NCI-H146 treated with DMSO at 0.1 percent for 48 hours (cell line): ENCODE measurements at regions not wholly inside any gene's neighbourhood (a gene's known extent, or its start where the extent isn't known, plus 50 kb on each side); places are given as distances from the start of the nearest gene placed in this dataset.

Experiments
- DNase-seq: peaks from one replicate; lab custom pipeline; 2025; ENCODE audit not compliant: unreplicated experiment; lab: John Stamatoyannopoulos, UW

- no peak for DNase-seq
Measured at GRCh38 chr16:86925067-86925791, 346.9 kb downstream of the FOXL1 start.

- no peak for DNase-seq
Measured at GRCh38 chr16:86926181-86927094, 348.1 kb downstream of the FOXL1 start.

- DNase-seq, result no peak
Measured at GRCh38 chr16:86927699-86928098, 349.4 kb downstream of the FOXL1 start.

GRCh38 chr16:86928523-86929011, 350.2 kb downstream of the FOXL1 start:
- DNase-seq, result no peak

- DNase-seq, result no peak
Measured at GRCh38 chr16:86929057-86929871, 350.9 kb downstream of the FOXL1 start.

GRCh38 chr16:86930001-86930400, 351.7 kb downstream of the FOXL1 start:
- DNase-seq, result no peak

GRCh38 chr16:86930663-86931373, 352.5 kb downstream of the FOXL1 start:
- no peak for DNase-seq

- no peak for DNase-seq
Measured at GRCh38 chr16:86931410-86931941, 353.1 kb downstream of the FOXL1 start.

GRCh38 chr16:86932130-86932982, 354.0 kb downstream of the FOXL1 start:
- DNase-seq, result no peak

- DNase-seq, result no peak
Measured at GRCh38 chr16:86934581-86935375, 356.4 kb downstream of the FOXL1 start.

GRCh38 chr16:86939609-86940008, 361.3 kb downstream of the FOXL1 start:
- DNase-seq, result no peak

GRCh38 chr16:86941731-86942130, 363.4 kb downstream of the FOXL1 start:
- no peak for DNase-seq

GRCh38 chr16:86942151-86943051, 364.1 kb downstream of the FOXL1 start:
- no peak for DNase-seq

- no peak for DNase-seq
Measured at GRCh38 chr16:86945166-86945900, 367.0 kb downstream of the FOXL1 start.

- no peak for DNase-seq
Measured at GRCh38 chr16:86946396-86946795, 368.0 kb downstream of the FOXL1 start.

GRCh38 chr16:86946981-86947380, 368.6 kb downstream of the FOXL1 start:
- DNase-seq, result no peak

GRCh38 chr16:86948046-86948445, 369.1 kb downstream of the C16orf95 start:
- no peak for DNase-seq
